NB4 (cell line): ENCODE measurements at regions not wholly inside any gene's neighbourhood (a gene's known extent, or its start where the extent isn't known, plus 50 kb on each side); places are given as distances from the start of the nearest gene placed in this dataset.
A peak's percentile ranks its signal among the peaks of the same experiment; 100 is the strongest.

Source experiments
- DNase-seq: peaks from one replicate; pipeline ENCODE4 v3.0.0; 2010; ENCODE audit warnings: low read depth
- H3K4me3 ChIP-seq: one replicate; pipeline ENCODE4 v1.5.1; 2011; ENCODE audit warnings: mild to moderate bottlenecking, low read depth, low read length, moderate library complexity
- CTCF ChIP-seq: IDR thresholded peaks from one replicate; pipeline ENCODE4 v1.5.1; 2012; ENCODE audit warnings: low read depth, low read length
- MAX ChIP-seq: IDR thresholded peaks from 2 replicates; pipeline ENCODE4 v1.6.1; 2011; ENCODE audit warnings: low read depth, low read length
- MYC ChIP-seq: IDR thresholded peaks from 2 replicates; pipeline ENCODE4 v1.6.1; 2011; ENCODE audit warnings: low read depth, low read length
- POLR2A ChIP-seq: IDR thresholded peaks from 2 replicates; pipeline ENCODE4 v1.6.1; 2011; ENCODE audit warnings: mild to moderate bottlenecking; ENCODE audit not compliant: insufficient read length; ENCODE audit errors: extremely low read depth

GRCh38 chr2:37764739-37765138 lies 93.3 kb upstream of the CDC42EP3 start:
- peak; percentile 42 for DNase-seq
- H3K4me3 ChIP-seq, result no peak overlapping the region
- no peak for TF ChIP-seq MYC
- TF ChIP-seq CTCF, result no peak
- no peak for TF ChIP-seq MAX
- no peak for TF ChIP-seq POLR2A

- no peak overlapping the region for H3K4me3 ChIP-seq
- no peak for TF ChIP-seq CTCF
- no peak for TF ChIP-seq MAX
- TF ChIP-seq MYC, result no peak
- no peak for TF ChIP-seq POLR2A
- no peak for DNase-seq
Measured at GRCh38 chr2:37766106-37766505, 94.7 kb upstream of the CDC42EP3 start.

GRCh38 chr2:37767046-37767445 lies 95.6 kb upstream of the CDC42EP3 start:
- DNase-seq, result no peak
- H3K4me3 ChIP-seq, result no peak overlapping the region

GRCh38 chr2:37767959-37768925 lies 96.8 kb upstream of the CDC42EP3 start:
- DNase-seq, result peak; percentile 51
- TF ChIP-seq MAX (no peak), POLR2A (no peak), MYC (no peak), CTCF (no peak)
- H3K4me3 ChIP-seq, result no peak overlapping the region

More at GRCh38 chr2:37767046-37767445, 95.6 kb upstream of the CDC42EP3 start:
- TF ChIP-seq POLR2A (no peak), CTCF (no peak), MAX (no peak), MYC (no peak)

GRCh38 chr2:37769551-37769950 lies 98.1 kb upstream of the CDC42EP3 start:
- no peak overlapping the region for H3K4me3 ChIP-seq
- no peak for DNase-seq
- TF ChIP-seq MAX, result no peak

GRCh38 chr2:37770797-37771196 lies 99.4 kb upstream of the CDC42EP3 start:
- H3K4me3 ChIP-seq, result no peak overlapping the region
- no peak for TF ChIP-seq CTCF
- TF ChIP-seq MAX, result no peak
- TF ChIP-seq MYC, result no peak
- TF ChIP-seq POLR2A, result no peak
- DNase-seq, result no peak
